Endothelial cell (in vitro differentiated cells): ENCODE measurements at regions not wholly inside any gene's neighbourhood (a gene's known extent, or its start where the extent isn't known, plus 50 kb on each side); places are given as distances from the start of the nearest gene placed in this dataset.

ENCODE experiments used
- DNase-seq: peaks from one replicate; pipeline ENCODE4 v3.0.0; 2021; ENCODE audit warnings: low spot score
- H3K27ac Mint-ChIP-seq: one replicate; pipeline ENCODE4 v1.8.0; 2021; ENCODE audit warnings: mixed read lengths, inconsistent platforms; ENCODE audit not compliant: unreplicated experiment
- H3K27me3 Mint-ChIP-seq: one replicate; pipeline ENCODE4 v1.8.0; 2021; ENCODE audit warnings: mild to moderate bottlenecking, moderate library complexity, mixed read lengths, inconsistent platforms; ENCODE audit not compliant: unreplicated experiment
- H3K36me3 Mint-ChIP-seq: one replicate; pipeline ENCODE4 v1.8.0; 2021; ENCODE audit warnings: mild to moderate bottlenecking, low read depth, mixed read lengths, inconsistent platforms; ENCODE audit not compliant: unreplicated experiment
- H3K4me1 Mint-ChIP-seq: one replicate; pipeline ENCODE4 v1.8.0; 2021; ENCODE audit warnings: mild to moderate bottlenecking, mixed read lengths, inconsistent platforms; ENCODE audit not compliant: unreplicated experiment
- H3K4me3 Mint-ChIP-seq: one replicate; pipeline ENCODE4 v1.8.0; 2021; ENCODE audit warnings: mild to moderate bottlenecking, mixed read lengths, inconsistent platforms; ENCODE audit not compliant: unreplicated experiment
- H3K9me3 Mint-ChIP-seq: one replicate; pipeline ENCODE4 v1.8.0; 2021; ENCODE audit warnings: mixed read lengths, inconsistent platforms; ENCODE audit not compliant: unreplicated experiment
- TF ChIP-seq, protein P1 (sequence below): fragments of 200-600 bp; sonication (generic); IDR thresholded peaks from one replicate; pipeline ENCODE4 v1.5.0; 2021; ENCODE audit warnings: antibody characterized with exemption; ENCODE audit not compliant: unreplicated experiment

DNA sequence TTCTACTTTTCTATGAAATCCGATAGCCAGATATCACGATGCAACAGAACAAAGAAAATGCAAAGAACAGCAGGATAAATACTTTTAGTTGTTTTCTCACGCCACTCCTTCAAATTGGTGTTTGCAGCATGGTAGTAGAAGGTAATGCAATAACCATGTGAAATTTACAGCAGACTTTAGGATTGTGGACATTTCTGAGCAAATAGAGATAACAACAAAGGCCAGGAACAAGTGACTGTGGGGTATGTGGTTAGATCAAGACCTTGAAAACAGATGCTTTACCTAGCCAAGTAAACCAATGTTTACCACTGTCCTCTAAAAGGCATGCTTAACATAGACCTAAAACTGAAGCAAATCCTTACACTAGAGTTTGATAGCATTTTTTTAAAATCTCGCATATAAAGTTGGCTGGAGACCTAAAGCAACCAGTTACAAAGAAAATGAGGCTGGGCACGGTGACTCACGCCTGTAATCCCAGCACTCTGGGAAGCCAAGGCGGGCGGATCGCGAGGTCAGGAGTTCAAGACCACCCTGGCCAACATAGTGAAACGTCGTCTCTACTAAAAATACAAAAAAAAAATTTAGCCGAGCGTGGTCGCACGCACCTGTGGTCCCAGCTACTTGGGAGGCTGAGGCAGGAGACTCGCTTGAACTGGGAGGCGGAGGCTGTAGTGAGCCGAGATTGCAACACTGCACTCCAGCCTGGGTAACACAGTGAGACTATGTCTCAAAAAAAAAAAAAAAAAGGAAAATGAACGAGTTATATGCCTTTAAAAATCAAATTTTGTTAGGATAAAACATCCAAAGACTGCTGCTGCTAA is 123.2 kb upstream of the FOXN3 start:
- Mint-ChIP-seq H3K27ac (no peak overlapping the region), H3K36me3 (no peaks in the 10 kb centered on the region), H3K27me3 (no peaks in the 10 kb centered on the region), H3K4me1 (peaks cover 20% of the 10 kb centered on the region), H3K4me3 (no peak overlapping the region), H3K9me3 (no peaks in the 10 kb centered on the region)
- TF ChIP-seq, protein P1, sequence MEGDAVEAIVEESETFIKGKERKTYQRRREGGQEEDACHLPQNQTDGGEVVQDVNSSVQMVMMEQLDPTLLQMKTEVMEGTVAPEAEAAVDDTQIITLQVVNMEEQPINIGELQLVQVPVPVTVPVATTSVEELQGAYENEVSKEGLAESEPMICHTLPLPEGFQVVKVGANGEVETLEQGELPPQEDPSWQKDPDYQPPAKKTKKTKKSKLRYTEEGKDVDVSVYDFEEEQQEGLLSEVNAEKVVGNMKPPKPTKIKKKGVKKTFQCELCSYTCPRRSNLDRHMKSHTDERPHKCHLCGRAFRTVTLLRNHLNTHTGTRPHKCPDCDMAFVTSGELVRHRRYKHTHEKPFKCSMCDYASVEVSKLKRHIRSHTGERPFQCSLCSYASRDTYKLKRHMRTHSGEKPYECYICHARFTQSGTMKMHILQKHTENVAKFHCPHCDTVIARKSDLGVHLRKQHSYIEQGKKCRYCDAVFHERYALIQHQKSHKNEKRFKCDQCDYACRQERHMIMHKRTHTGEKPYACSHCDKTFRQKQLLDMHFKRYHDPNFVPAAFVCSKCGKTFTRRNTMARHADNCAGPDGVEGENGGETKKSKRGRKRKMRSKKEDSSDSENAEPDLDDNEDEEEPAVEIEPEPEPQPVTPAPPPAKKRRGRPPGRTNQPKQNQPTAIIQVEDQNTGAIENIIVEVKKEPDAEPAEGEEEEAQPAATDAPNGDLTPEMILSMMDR, result no peak
- no peak for DNase-seq

DNA sequence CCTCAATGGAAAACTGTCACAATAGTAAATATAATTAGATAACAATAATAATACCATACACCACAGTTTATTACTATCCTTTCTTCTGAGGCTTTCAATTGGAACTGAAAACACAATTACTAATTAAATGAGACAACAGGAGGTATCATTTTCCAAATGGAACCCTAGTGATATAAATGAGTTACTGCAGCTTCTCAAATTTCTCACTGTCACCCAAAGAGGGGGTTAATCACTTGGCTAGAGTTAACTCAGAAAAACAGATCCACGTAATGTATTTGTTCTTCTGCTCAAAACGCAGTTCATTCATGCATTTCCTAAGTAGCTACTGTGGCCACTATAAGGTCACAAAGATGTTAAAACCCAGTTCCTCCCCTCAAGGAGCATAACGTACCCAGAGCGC is 120.9 kb upstream of the FOXN3 start:
- H3K36me3 Mint-ChIP-seq, result peaks cover 5% of the 10 kb centered on the region
- H3K9me3 Mint-ChIP-seq, result no peaks in the 10 kb centered on the region
- no peak overlapping the region for H3K4me3 Mint-ChIP-seq
- no peak overlapping the region for H3K27ac Mint-ChIP-seq
- H3K27me3 Mint-ChIP-seq, result peaks cover 2% of the 10 kb centered on the region
- no peak for DNase-seq
- TF ChIP-seq, protein P1, result peak; percentile 50
- H3K4me1 Mint-ChIP-seq, result peaks cover 26% of the 10 kb centered on the region

DNA sequence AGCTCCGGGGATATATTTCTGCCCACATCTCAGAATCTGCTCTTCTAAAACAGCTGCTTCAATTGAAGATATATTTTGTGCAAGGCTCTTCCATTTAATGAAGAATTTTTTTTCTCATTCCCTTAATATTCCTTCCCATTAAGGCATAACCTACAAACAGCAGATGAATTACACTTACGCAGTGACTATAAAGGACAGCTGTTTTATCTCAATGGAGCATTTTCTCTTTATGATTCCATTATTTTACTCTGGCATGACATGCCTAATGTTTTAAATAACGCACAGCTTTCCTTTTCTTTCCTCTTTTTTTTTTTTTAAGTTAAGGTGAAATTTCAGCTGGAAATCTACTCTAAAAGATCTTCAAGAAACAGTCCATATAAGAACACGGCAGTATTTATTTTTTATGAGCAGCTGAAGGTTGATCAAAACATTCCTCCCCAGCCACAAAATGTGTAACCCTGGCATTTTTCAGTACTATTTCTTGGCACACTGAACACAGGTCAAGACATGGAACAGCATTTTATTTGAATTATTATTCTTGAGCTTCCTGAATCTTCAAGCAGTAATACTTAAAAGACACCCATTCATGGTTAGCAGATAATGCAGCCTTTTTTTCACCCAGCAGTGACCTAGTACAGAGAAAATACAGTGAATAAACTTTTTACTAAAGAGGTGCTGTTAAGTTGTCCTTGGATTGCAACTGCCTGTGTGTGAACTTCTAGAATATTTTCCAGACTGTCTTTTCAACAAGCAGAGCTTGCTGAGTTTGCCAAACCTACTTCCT is 118.1 kb upstream of the FOXN3 start:
- TF ChIP-seq, protein P1, result no peak
- Mint-ChIP-seq H3K4me3 (no peak overlapping the region), H3K27me3 (peaks cover 2% of the 10 kb centered on the region), H3K36me3 (peaks cover 5% of the 10 kb centered on the region), H3K27ac (no peak overlapping the region), H3K9me3 (no peaks in the 10 kb centered on the region), H3K4me1 (peaks cover 22% of the 10 kb centered on the region)
- no peak for DNase-seq

- peaks cover 22% of the 10 kb centered on the region for H3K4me1 Mint-ChIP-seq
- H3K36me3 Mint-ChIP-seq, result peaks cover 5% of the 10 kb centered on the region
- no peaks in the 10 kb centered on the region for H3K9me3 Mint-ChIP-seq
- TF ChIP-seq, protein P1, result no peak
- no peak overlapping the region for H3K27ac Mint-ChIP-seq
- peak overlapping the region; percentile 18 for H3K4me3 Mint-ChIP-seq
- no peak for DNase-seq
- peaks cover 2% of the 10 kb centered on the region for H3K27me3 Mint-ChIP-seq
Observed at GRCh38 chr14:89533766-89534165, 116.7 kb upstream of the FOXN3 start.

GRCh38 chr14:89533136-89533535 is 116.1 kb upstream of the FOXN3 start:
- Mint-ChIP-seq H3K36me3 (peaks cover 5% of the 10 kb centered on the region), H3K9me3 (no peaks in the 10 kb centered on the region), H3K4me1 (peaks cover 22% of the 10 kb centered on the region), H3K4me3 (no peak overlapping the region), H3K27me3 (peaks cover 2% of the 10 kb centered on the region), H3K27ac (no peak overlapping the region)
- TF ChIP-seq, protein P1, result no peak
- no peak for DNase-seq
